Common myeloid progenitor, CD34-positive (primary cell): ENCODE measurements at regions not wholly inside any gene's neighbourhood (a gene's known extent, or its start where the extent isn't known, plus 50 kb on each side); places are given as distances from the start of the nearest gene placed in this dataset.

Experiments
- CTCF ChIA-PET: fragments of 350-600 bp; sonication (Branson Sonifier 250); formaldehyde crosslinking; loops from one replicate; lab custom pipeline; 2021; ENCODE audit warnings: antibody characterized with exemption; lab: Charles Lee
- POLR2A ChIA-PET: fragments of 350-600 bp; sonication (Branson Sonifier 250); formaldehyde crosslinking; loops from one replicate; lab custom pipeline; 2021; ENCODE audit warnings: antibody characterized with exemption; lab: Charles Lee
- DNase-seq, 3 donors: peaks; one replicate each; pipeline versions ENCODE4 v3.0.0 to v3.0.0-alpha.2; 2013
- H3K27ac ChIP-seq, 2 experiments: 1 replicate in 1 of 2; 2 replicates in 1 of 2; pipeline ENCODE4 v1.7.0; 2013; ENCODE audit warnings: inconsistent platforms in 2 of 2, low read length in 2 of 2, mild to moderate bottlenecking in 2 of 2, low read depth in 1 of 2, moderate library complexity in 1 of 2; ENCODE audit not compliant: severe bottlenecking in 2 of 2, insufficient read depth in 1 of 2, poor library complexity in 1 of 2
- H3K27me3 ChIP-seq, 5 experiments: replicated peaks in 2 of 5; 1 replicate in 3 of 5; 2 replicates in 2 of 5; pipeline versions ENCODE4 v1.6.1 to v1.7.0; 2013; ENCODE audit warnings: low read length in 4 of 5, mild to moderate bottlenecking in 2 of 5, moderate library complexity in 2 of 5, inconsistent platforms in 1 of 5; ENCODE audit not compliant: insufficient read depth in 5 of 5, control insufficient read depth in 4 of 5
- H3K36me3 ChIP-seq, 4 experiments: 1 replicate in 2 of 4; 2 replicates in 2 of 4; pipeline versions ENCODE4 v1.6.1 to v1.7.0; 2013; ENCODE audit warnings: low read length in 3 of 4, control low read depth in 1 of 4, mild to moderate bottlenecking in 1 of 4; ENCODE audit not compliant: control insufficient read depth in 4 of 4, insufficient read depth in 4 of 4
- H3K4me1 ChIP-seq, 4 experiments: 1 replicate in 3 of 4; 2 replicates in 1 of 4; pipeline versions ENCODE4 v1.6.1 to v1.7.1; 2013; ENCODE audit warnings: low read length in 3 of 4, mild to moderate bottlenecking in 3 of 4, control low read depth in 1 of 4, inconsistent platforms in 1 of 4, moderate library complexity in 1 of 4; ENCODE audit not compliant: control insufficient read depth in 4 of 4, insufficient read depth in 4 of 4; ENCODE audit errors: control extremely low read depth in 1 of 4
- H3K4me3 ChIP-seq, 7 experiments: 1 replicate in 4 of 7; 2 replicates in 3 of 7; pipeline versions ENCODE4 v1.5.1 to v1.7.0; 2013; ENCODE audit warnings: mild to moderate bottlenecking in 7 of 7, low read length in 6 of 7, moderate library complexity in 6 of 7, inconsistent platforms in 2 of 7, low read depth in 2 of 7, control low read depth in 1 of 7; ENCODE audit not compliant: insufficient read depth in 4 of 7, control insufficient read depth in 1 of 7; ENCODE audit errors: extremely low read depth in 1 of 7
- H3K9me3 ChIP-seq, 5 experiments: 1 replicate in 4 of 5; 2 replicates in 1 of 5; pipeline versions ENCODE4 v1.6.1 to v1.7.1; 2013; ENCODE audit warnings: low read length in 4 of 5, mild to moderate bottlenecking in 2 of 5, inconsistent platforms in 1 of 5, low read depth in 1 of 5, moderate library complexity in 1 of 5; ENCODE audit not compliant: control insufficient read depth in 4 of 5, insufficient read depth in 2 of 5; ENCODE audit errors: control extremely low read depth in 1 of 5
- WGBS: methylation state at CpG from one replicate; pipeline ENCODE4 v1.1.5; 2013; ENCODE audit not compliant: insufficient coverage; 5-methylcytosine and 5-hydroxymethylcytosine counted together

GRCh38 chr1:102593276-102593675, 515.0 kb downstream of the COL11A1 start:
- Histone ChIP-seq H3K27me3 (no peaks in the 10 kb centered on the region), H3K36me3 (no peaks in the 10 kb centered on the region), H3K4me1 (no peaks in the 10 kb centered on the region), H3K9me3 (no peaks in the 10 kb centered on the region), H3K4me3 (no peak overlapping the region), H3K27ac (no peak overlapping the region)
- POLR2A ChIA-PET = no interaction called here
- CTCF ChIA-PET = no interaction called here
- DNase-seq = no peak

GRCh38 chr1:102588536-102588935, 519.8 kb downstream of the COL11A1 start:
- Histone ChIP-seq H3K4me1 (no peaks in the 10 kb centered on the region), H3K27ac (no peak overlapping the region), H3K36me3 (no peaks in the 10 kb centered on the region), H3K9me3 (no peaks in the 10 kb centered on the region), H3K4me3 (no peak overlapping the region), H3K27me3 (no peaks in the 10 kb centered on the region)
- WGBS = 22% methylated on average over 1 of the region's 2 CpGs
- ChIA-PET POLR2A (no interaction called here), CTCF (no interaction called here)
- DNase-seq = no peak

DNA sequence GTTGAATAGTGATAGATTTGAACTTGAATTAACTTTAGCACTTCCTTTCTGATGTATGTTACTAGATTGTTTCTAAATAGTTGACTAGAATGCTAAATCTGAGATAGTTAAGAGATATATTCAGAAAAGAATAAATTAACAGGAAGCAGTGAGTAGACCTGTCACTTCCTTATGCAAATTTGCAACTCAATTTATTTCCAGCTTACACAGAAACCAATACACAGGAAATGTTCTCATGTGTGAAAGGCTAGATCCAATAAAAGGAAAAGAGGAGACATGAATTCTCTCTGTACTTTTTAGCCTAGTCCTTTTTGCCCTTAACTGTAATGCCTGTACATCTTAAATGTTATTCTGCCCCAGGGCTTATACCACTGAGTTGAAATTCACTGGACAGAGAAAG, 522.3 kb downstream of the COL11A1 start:
- Histone ChIP-seq H3K36me3 (no peaks in the 10 kb centered on the region), H3K9me3 (no peaks in the 10 kb centered on the region), H3K27me3 (no peaks in the 10 kb centered on the region), H3K4me3 (no peak overlapping the region), H3K27ac (no peak overlapping the region), H3K4me1 (no peaks in the 10 kb centered on the region)
- ChIA-PET CTCF (no interaction called here), POLR2A (no interaction called here)
- no peak for DNase-seq

DNA sequence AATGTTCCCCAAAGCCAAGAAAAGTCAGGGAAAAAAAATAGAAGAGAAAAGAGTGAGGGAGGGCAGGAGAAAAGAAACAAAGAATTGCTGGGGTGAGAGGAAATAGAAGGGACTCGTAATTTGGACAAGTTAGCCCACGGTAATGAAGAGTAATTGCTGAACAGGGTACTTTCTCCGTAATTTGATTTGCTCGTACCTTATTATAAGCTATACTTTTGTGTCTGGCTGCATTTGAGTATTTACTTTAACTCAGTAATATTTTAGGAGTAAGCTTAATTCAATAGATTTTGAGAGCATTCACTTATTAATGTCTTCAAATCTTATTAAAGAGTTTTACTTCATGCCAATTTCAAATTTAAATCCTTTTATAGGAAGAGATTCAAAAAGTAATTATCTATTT, 527.5 kb downstream of the COL11A1 start:
- H3K36me3 ChIP-seq = no peaks in the 10 kb centered on the region
- no CpG with 5 or more reads among the region's 4 CpGs for WGBS
- no peaks in the 10 kb centered on the region for H3K4me1 ChIP-seq
- H3K4me3 ChIP-seq = no peak overlapping the region
- no peaks in the 10 kb centered on the region for H3K9me3 ChIP-seq
- CTCF ChIA-PET = no interaction called here
- POLR2A ChIA-PET = no interaction called here
- H3K27ac ChIP-seq = no peak overlapping the region
- no peak for DNase-seq
- no peaks in the 10 kb centered on the region for H3K27me3 ChIP-seq

DNA sequence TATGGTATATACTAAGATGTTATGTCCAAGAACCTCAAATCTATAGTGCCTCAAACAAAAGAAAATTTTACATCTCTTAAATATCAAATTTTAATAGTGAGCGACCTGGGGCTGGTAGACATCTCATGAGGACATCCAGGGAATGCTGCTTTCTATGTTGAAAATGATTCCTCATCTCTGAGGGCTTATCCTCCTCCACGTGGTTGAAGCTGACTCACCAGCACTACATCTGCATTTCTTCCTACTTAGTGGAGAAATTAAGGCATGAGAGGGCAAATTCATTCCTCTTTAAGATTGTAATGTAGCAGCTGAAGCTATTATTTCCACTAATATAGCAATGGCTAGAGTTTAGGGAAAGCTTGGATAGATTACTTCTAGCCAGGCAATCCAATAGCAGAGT, 529.5 kb downstream of the COL11A1 start:
- ChIA-PET CTCF (no interaction called here), POLR2A (no interaction called here)
- no peaks in the 10 kb centered on the region for H3K36me3 ChIP-seq
- no peak overlapping the region for H3K4me3 ChIP-seq
- H3K27me3 ChIP-seq = no peaks in the 10 kb centered on the region
- 100% methylated on average over 1 of the region's 2 CpGs for WGBS
- H3K27ac ChIP-seq = no peak overlapping the region
- no peaks in the 10 kb centered on the region for H3K4me1 ChIP-seq
- H3K9me3 ChIP-seq = no peaks in the 10 kb centered on the region
- no peak for DNase-seq

GRCh38 chr1:102572637-102573036, 535.7 kb downstream of the COL11A1 start:
- Histone ChIP-seq H3K4me1 (no peaks in the 10 kb centered on the region), H3K36me3 (no peaks in the 10 kb centered on the region), H3K4me3 (no peak overlapping the region), H3K27me3 (no peaks in the 10 kb centered on the region), H3K27ac (no peak overlapping the region), H3K9me3 (no peaks in the 10 kb centered on the region)
- CTCF ChIA-PET = no interaction called here
- DNase-seq = no peak
- POLR2A ChIA-PET = no interaction called here
- WGBS = no CpG with 5 or more reads among the region's 1 CpG

DNA sequence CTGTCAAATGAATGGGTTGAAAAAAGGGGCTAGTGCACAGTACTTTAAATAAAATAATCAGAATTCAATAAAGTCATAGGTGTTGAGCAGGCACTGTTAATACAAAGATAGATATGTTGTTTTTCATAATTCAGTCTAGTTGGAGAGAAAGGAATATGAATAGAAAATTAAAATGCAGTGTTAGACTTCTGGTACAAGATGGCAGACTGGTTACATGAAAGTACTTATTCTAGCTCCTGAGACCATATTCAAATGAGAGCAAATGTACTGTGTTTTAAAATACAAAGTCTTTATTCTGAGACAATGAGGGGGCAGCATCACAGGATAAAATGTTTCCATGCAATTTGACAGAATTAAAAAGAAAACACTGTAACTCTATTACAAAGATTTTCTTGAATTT, 542.1 kb downstream of the COL11A1 start:
- Histone ChIP-seq H3K4me3 (no peak overlapping the region), H3K27me3 (no peaks in the 10 kb centered on the region), H3K9me3 (no peaks in the 10 kb centered on the region), H3K27ac (no peak overlapping the region), H3K4me1 (no peaks in the 10 kb centered on the region), H3K36me3 (no peaks in the 10 kb centered on the region)
- ChIA-PET POLR2A (no interaction called here), CTCF (no interaction called here)
- no peak for DNase-seq

- H3K4me1 ChIP-seq = no peaks in the 10 kb centered on the region
- CTCF ChIA-PET = no interaction called here
- POLR2A ChIA-PET = no interaction called here
- no peaks in the 10 kb centered on the region for H3K27me3 ChIP-seq
- no peaks in the 10 kb centered on the region for H3K36me3 ChIP-seq
- no peak overlapping the region for H3K27ac ChIP-seq
- no peak for DNase-seq
- no peaks in the 10 kb centered on the region for H3K9me3 ChIP-seq
- WGBS = 86% methylated on average over 1 of the region's 1 CpG
- no peak overlapping the region for H3K4me3 ChIP-seq
Observed at GRCh38 chr1:102562380-102562779, 545.9 kb downstream of the COL11A1 start.
